Keratinocyte (primary cell): ENCODE measurements at regions not wholly inside any gene's neighbourhood (a gene's known extent, or its start where the extent isn't known, plus 50 kb on each side); places are given as distances from the start of the nearest gene placed in this dataset.

Experiments used
- DNase-seq: peaks from one replicate; pipeline ENCODE4 v3.0.0-alpha.2; 2011; ENCODE audit warnings: low read depth, missing footprints, low spot score
- FAIRE-seq: peaks from 2 replicates; lab custom pipeline; 2011; peaks lifted over from hg19 to GRCh38; lab: Jason Lieb, UNC
- H2AFZ ChIP-seq: 2 replicates; pipeline ENCODE4 v1.6.0; 2012; ENCODE audit warnings: low read length, control low read depth, inconsistent platforms; ENCODE audit not compliant: control insufficient read depth
- H3K27ac ChIP-seq: 2 replicates; pipeline ENCODE4 v1.5.1; 2011; ENCODE audit warnings: low read length; ENCODE audit not compliant: control insufficient read depth, insufficient read depth
- H3K27me3 ChIP-seq: 3 replicates; pipeline ENCODE4 v1.6.0; 2011; ENCODE audit warnings: low read length; ENCODE audit not compliant: control insufficient read depth, insufficient read depth; ENCODE audit errors: extremely low read depth
- H3K36me3 ChIP-seq, 2 experiments: 2 replicates in 1 of 2; 3 replicates in 1 of 2; pipeline ENCODE4 v1.5.1; 2011; ENCODE audit warnings: low read length in 2 of 2, mild to moderate bottlenecking in 1 of 2; ENCODE audit not compliant: control insufficient read depth in 2 of 2, insufficient read depth in 2 of 2; ENCODE audit errors: extremely low read depth in 1 of 2
- H3K4me1 ChIP-seq: 3 replicates; pipeline ENCODE4 v1.5.1; 2011; ENCODE audit warnings: low read length; ENCODE audit not compliant: control insufficient read depth, insufficient read depth; ENCODE audit errors: extremely low read depth
- H3K4me2 ChIP-seq: 3 replicates; pipeline ENCODE4 v1.6.0; 2011; ENCODE audit warnings: low read depth, low read length; ENCODE audit not compliant: control insufficient read depth, insufficient read depth; ENCODE audit errors: extremely low read depth
- H3K4me3 ChIP-seq, 3 experiments: fragments of 200-600 bp in 1 of 3; sonication (generic) in 1 of 3; 2 replicates in 2 of 3; 3 replicates in 1 of 3; pipeline ENCODE4 v1.5.1; 2011 to 2016; ENCODE audit warnings: low read length in 3 of 3, mild to moderate bottlenecking in 3 of 3, control low read depth in 2 of 3, inconsistent platforms in 1 of 3, low read depth in 1 of 3, mixed read lengths in 1 of 3, mixed run types in 1 of 3, moderate library complexity in 1 of 3; ENCODE audit not compliant: control insufficient read depth in 2 of 3, insufficient read depth in 2 of 3; ENCODE audit errors: extremely low read depth in 1 of 3
- H3K79me2 ChIP-seq: 2 replicates; pipeline ENCODE4 v1.6.0; 2012; ENCODE audit warnings: low read length; ENCODE audit not compliant: control insufficient read depth, insufficient read depth
- H3K9ac ChIP-seq: 3 replicates; pipeline ENCODE4 v1.6.0; 2011; ENCODE audit warnings: low read length; ENCODE audit not compliant: control insufficient read depth, insufficient read depth; ENCODE audit errors: extremely low read depth
- H3K9me1 ChIP-seq: 3 replicates; pipeline ENCODE4 v1.6.0; 2011; ENCODE audit warnings: low read length; ENCODE audit not compliant: control insufficient read depth, insufficient read depth; ENCODE audit errors: extremely low read depth
- H3K9me3 ChIP-seq: 2 replicates; pipeline ENCODE4 v1.5.1; 2012; ENCODE audit warnings: low read depth, low read length; ENCODE audit not compliant: control insufficient read depth
- H4K20me1 ChIP-seq: 3 replicates; pipeline ENCODE4 v1.6.0; 2011; ENCODE audit warnings: low read length; ENCODE audit not compliant: control insufficient read depth, insufficient read depth; ENCODE audit errors: extremely low read depth
- CTCF ChIP-seq, 3 experiments: IDR thresholded peaks in 1 of 3; conservative IDR thresholded peaks in 1 of 3; optimal IDR thresholded peaks in 1 of 3; 2 replicates in 2 of 3; 3 replicates in 1 of 3; pipeline versions ENCODE3 to v1.5.1; 2011; ENCODE audit warnings: low read length in 3 of 3, mild to moderate bottlenecking in 3 of 3, moderate library complexity in 2 of 3, control low read depth in 1 of 3, inconsistent platforms in 1 of 3; ENCODE audit not compliant: insufficient read depth in 2 of 3; ENCODE audit errors: extremely low read depth in 1 of 3
- EZH2 ChIP-seq: IDR thresholded peaks from one replicate; pipeline ENCODE4 v1.6.1; 2012; ENCODE audit warnings: inconsistent platforms, mild to moderate bottlenecking, low read length, moderate library complexity
- dilution Hi-C: fragments of 300-500 bp; cut with MboI; formaldehyde crosslinking; loops from one replicate; pipeline ENCODE4 v1.7.0; 2020; ENCODE audit warnings: low sequenced_read_pairs; ENCODE audit not compliant: extremely low pct_ligation_motif_present

- FAIRE-seq (no peak), DNase-seq (no peak)
- Histone ChIP-seq H3K79me2 (no peaks in the 10 kb centered on the region), H3K27ac (no peak overlapping the region), H3K4me3 (no peak overlapping the region), H3K9ac (no peak overlapping the region), H3K36me3 (no peaks in the 10 kb centered on the region), H3K9me3 (no peaks in the 10 kb centered on the region), H3K4me2 (no peak overlapping the region), H3K9me1 (no peaks in the 10 kb centered on the region), H4K20me1 (no peaks in the 10 kb centered on the region), H3K4me1 (no peaks in the 10 kb centered on the region), H3K27me3 (no peaks in the 10 kb centered on the region), H2AFZ (no peak overlapping the region)
- dilution Hi-C loops, result no loop called here
- TF ChIP-seq EZH2 (no peak), CTCF (optimal IDR thresholded peaks at IDR 0.05 in 1 of 3, IDR thresholded peaks at IDR 0.05 in 1 of 3, conservative IDR thresholded peaks at IDR 0.05 in 1 of 3; ENCODE audit: extremely low read depth in 1 of 3, insufficient read depth in 2 of 3, low read length in 3 of 3) (no peak)
These were observed 505.4 kb downstream of the KCNT2 start for GRCh38 chr1:196102826-196103225.

- Histone ChIP-seq H2AFZ (no peak overlapping the region), H4K20me1 (no peaks in the 10 kb centered on the region), H3K9ac (no peak overlapping the region), H3K27me3 (no peaks in the 10 kb centered on the region), H3K9me3 (no peaks in the 10 kb centered on the region), H3K4me3 (no peak overlapping the region), H3K79me2 (no peaks in the 10 kb centered on the region), H3K4me2 (no peak overlapping the region), H3K36me3 (no peaks in the 10 kb centered on the region), H3K9me1 (no peaks in the 10 kb centered on the region), H3K4me1 (no peaks in the 10 kb centered on the region), H3K27ac (no peak overlapping the region)
- dilution Hi-C loops, result no loop called here
- FAIRE-seq (no peak), DNase-seq (no peak)
- TF ChIP-seq CTCF (optimal IDR thresholded peaks at IDR 0.05 in 1 of 3, IDR thresholded peaks at IDR 0.05 in 1 of 3, conservative IDR thresholded peaks at IDR 0.05 in 1 of 3; ENCODE audit: extremely low read depth in 1 of 3, insufficient read depth in 2 of 3, low read length in 3 of 3), result no peak
- TF ChIP-seq EZH2, result no peak
These were observed 510.2 kb downstream of the KCNT2 start for GRCh38 chr1:196098000-196098399.
